AG09309 (cell line): ENCODE measurements at regions not wholly inside any gene's neighbourhood (a gene's known extent, or its start where the extent isn't known, plus 50 kb on each side); places are given as distances from the start of the nearest gene placed in this dataset.

ENCODE experiments used
- DNase-seq: peaks from one replicate; pipeline ENCODE4 v3.0.0-alpha.2; 2010; ENCODE audit warnings: low read depth
- H3K4me3 ChIP-seq: 2 replicates; pipeline ENCODE4 v1.5.1; 2011; ENCODE audit warnings: mild to moderate bottlenecking, low read depth, low read length, moderate library complexity; ENCODE audit not compliant: control insufficient read depth
- CTCF ChIP-seq: IDR thresholded peaks from 2 replicates; pipeline ENCODE4 v1.5.1; 2011; ENCODE audit warnings: mild to moderate bottlenecking, low read depth, low read length, inconsistent platforms; ENCODE audit not compliant: insufficient read depth, control insufficient read depth; ENCODE audit errors: missing control alignments

- H3K4me3 ChIP-seq, result no peak overlapping the region
- TF ChIP-seq CTCF, result no peak
- DNase-seq, result no peak
Observed at GRCh38 chr4:23232987-23233386, 540.2 kb downstream of the GBA3 start.

- no peak for DNase-seq
- TF ChIP-seq CTCF, result no peak
- no peak overlapping the region for H3K4me3 ChIP-seq
Observed at GRCh38 chr4:23225564-23225963, 532.8 kb downstream of the GBA3 start.

GRCh38 chr4:23224684-23225420 is 532.1 kb downstream of the GBA3 start:
- TF ChIP-seq CTCF, result no peak
- no peak for DNase-seq
- H3K4me3 ChIP-seq, result no peak overlapping the region

GRCh38 chr4:23220911-23221310 is 528.2 kb downstream of the GBA3 start:
- no peak for DNase-seq
- no peak for TF ChIP-seq CTCF
- no peak overlapping the region for H3K4me3 ChIP-seq

- H3K4me3 ChIP-seq, result no peak overlapping the region
- no peak for DNase-seq
- TF ChIP-seq CTCF, result no peak
Observed at GRCh38 chr4:23219779-23220408, 527.2 kb downstream of the GBA3 start.

GRCh38 chr4:23213198-23213597 is 520.5 kb downstream of the GBA3 start:
- no peak for TF ChIP-seq CTCF
- H3K4me3 ChIP-seq, result no peak overlapping the region
- DNase-seq, result no peak
